ENCODE measurements at regions not wholly inside any gene's neighbourhood (a gene's known extent, or its start where the extent isn't known, plus 50 kb on each side); places are given as distances from the start of the nearest gene placed in this dataset.

GRCh38 chr1:187794561-187794960, 965.8 kb downstream of the PLA2G4A start:
- Histone ChIP-seq H3K36me3 (ENCODE audit: insufficient read depth, low read length) (no peaks in the 10 kb centered on the region), H3K79me2 (ENCODE audit: insufficient read depth, low read depth, low read length) (no peaks in the 10 kb centered on the region), H2AFZ (ENCODE audit: low read length) (no peak overlapping the region), H3K27ac (ENCODE audit: low read depth, low read length, poor library complexity, severe bottlenecking) (no peak overlapping the region), H3K4me1 (ENCODE audit: insufficient read depth, low read length, poor library complexity, severe bottlenecking) (no peaks in the 10 kb centered on the region), H3K9me3 (ENCODE audit: low read length) (no peaks in the 10 kb centered on the region), H3K4me2 (ENCODE audit: low read length) (no peak overlapping the region), H4K20me1 (ENCODE audit: insufficient read depth, low read length) (no peaks in the 10 kb centered on the region), H3K4me3 (ENCODE audit: low read depth, low read length, poor library complexity, severe bottlenecking) (no peak overlapping the region), H3K9me2 (ENCODE audit: insufficient read depth, low read length) (no peaks in the 10 kb centered on the region)
- TF ChIP-seq CTCF (conservative IDR thresholded peaks at IDR 0.05; ENCODE audit: low read length) (no peak), EZH2phosphoT487 (IDR thresholded peaks at IDR 0.05; ENCODE audit: borderline replicate concordance, low read depth, low read length) (no peak)
- intact Hi-C loops (cut with micrococcal nuclease; ENCODE audit: unreplicated experiment): no loop called here
- no TSS peak for BruUV-seq (replicated peaks)
- POLR2A ChIA-PET: interaction anchor here (0.6 kb wide), 2 partner anchors 73 to 240 kb away, joined by 3 read pairs; no protein-coding TSS in a partner anchor
- CTCF ChIA-PET (ENCODE audit: unreplicated experiment): no interaction called here
- no peak for DNase-seq (ENCODE audit: low spot score)

GRCh38 chr1:187809549-187809948, 980.8 kb downstream of the PLA2G4A start:
- no peak for TF ChIP-seq CTCF (conservative IDR thresholded peaks at IDR 0.05; ENCODE audit: low read length)
- TF ChIP-seq EZH2phosphoT487 (IDR thresholded peaks at IDR 0.05; ENCODE audit: borderline replicate concordance, low read depth, low read length): no peak
- POLR2A ChIA-PET: no interaction called here

GRCh38 chr1:187816646-187817045, 987.9 kb downstream of the PLA2G4A start:
- TF ChIP-seq CTCF (conservative IDR thresholded peaks at IDR 0.05; ENCODE audit: low read length) (no peak), EZH2phosphoT487 (IDR thresholded peaks at IDR 0.05; ENCODE audit: borderline replicate concordance, low read depth, low read length) (no peak)
- Histone ChIP-seq H3K27ac (ENCODE audit: low read depth, low read length, poor library complexity, severe bottlenecking) (no peak overlapping the region), H3K4me3 (ENCODE audit: low read depth, low read length, poor library complexity, severe bottlenecking) (no peak overlapping the region), H3K9me3 (ENCODE audit: low read length) (no peaks in the 10 kb centered on the region), H3K9me2 (ENCODE audit: insufficient read depth, low read length) (no peaks in the 10 kb centered on the region), H3K4me1 (ENCODE audit: insufficient read depth, low read length, poor library complexity, severe bottlenecking) (no peaks in the 10 kb centered on the region), H3K36me3 (ENCODE audit: insufficient read depth, low read length) (no peaks in the 10 kb centered on the region), H3K79me2 (ENCODE audit: insufficient read depth, low read depth, low read length) (no peaks in the 10 kb centered on the region), H2AFZ (ENCODE audit: low read length) (no peak overlapping the region), H3K4me2 (ENCODE audit: low read length) (no peak overlapping the region), H4K20me1 (ENCODE audit: insufficient read depth, low read length) (no peaks in the 10 kb centered on the region)
- no TSS peak for BruUV-seq (replicated peaks)
- CTCF ChIA-PET (ENCODE audit: unreplicated experiment): no interaction called here
- POLR2A ChIA-PET: no interaction called here
- intact Hi-C loops (cut with micrococcal nuclease; ENCODE audit: unreplicated experiment): no loop called here
- DNase-seq (ENCODE audit: low spot score): no peak

More at GRCh38 chr1:187809549-187809948, 980.8 kb downstream of the PLA2G4A start:
- Histone ChIP-seq H3K9me3 (ENCODE audit: low read length) (no peaks in the 10 kb centered on the region), H3K9me2 (ENCODE audit: insufficient read depth, low read length) (no peaks in the 10 kb centered on the region), H3K4me3 (ENCODE audit: low read depth, low read length, poor library complexity, severe bottlenecking) (no peak overlapping the region), H4K20me1 (ENCODE audit: insufficient read depth, low read length) (no peaks in the 10 kb centered on the region), H3K36me3 (ENCODE audit: insufficient read depth, low read length) (no peaks in the 10 kb centered on the region), H2AFZ (ENCODE audit: low read length) (no peak overlapping the region), H3K27ac (ENCODE audit: low read depth, low read length, poor library complexity, severe bottlenecking) (no peak overlapping the region), H3K4me1 (ENCODE audit: insufficient read depth, low read length, poor library complexity, severe bottlenecking) (no peaks in the 10 kb centered on the region), H3K79me2 (ENCODE audit: insufficient read depth, low read depth, low read length) (no peaks in the 10 kb centered on the region), H3K4me2 (ENCODE audit: low read length) (no peak overlapping the region)
- no peak for DNase-seq (ENCODE audit: low spot score)
- BruUV-seq (replicated peaks): no TSS peak
- intact Hi-C loops (cut with micrococcal nuclease; ENCODE audit: unreplicated experiment): no loop called here
- CTCF ChIA-PET (ENCODE audit: unreplicated experiment): no interaction called here

Measured in OCI-LY7 (cell line).